ENCODE measurements at regions not wholly inside any gene's neighbourhood (a gene's known extent, or its start where the extent isn't known, plus 50 kb on each side); places are given as distances from the start of the nearest gene placed in this dataset.

GRCh38 chr6:48691420-48691819 lies 580.4 kb upstream of the PTCHD4 start:
- no peak for ATAC-seq
- TF ChIP-seq, protein P1, sequence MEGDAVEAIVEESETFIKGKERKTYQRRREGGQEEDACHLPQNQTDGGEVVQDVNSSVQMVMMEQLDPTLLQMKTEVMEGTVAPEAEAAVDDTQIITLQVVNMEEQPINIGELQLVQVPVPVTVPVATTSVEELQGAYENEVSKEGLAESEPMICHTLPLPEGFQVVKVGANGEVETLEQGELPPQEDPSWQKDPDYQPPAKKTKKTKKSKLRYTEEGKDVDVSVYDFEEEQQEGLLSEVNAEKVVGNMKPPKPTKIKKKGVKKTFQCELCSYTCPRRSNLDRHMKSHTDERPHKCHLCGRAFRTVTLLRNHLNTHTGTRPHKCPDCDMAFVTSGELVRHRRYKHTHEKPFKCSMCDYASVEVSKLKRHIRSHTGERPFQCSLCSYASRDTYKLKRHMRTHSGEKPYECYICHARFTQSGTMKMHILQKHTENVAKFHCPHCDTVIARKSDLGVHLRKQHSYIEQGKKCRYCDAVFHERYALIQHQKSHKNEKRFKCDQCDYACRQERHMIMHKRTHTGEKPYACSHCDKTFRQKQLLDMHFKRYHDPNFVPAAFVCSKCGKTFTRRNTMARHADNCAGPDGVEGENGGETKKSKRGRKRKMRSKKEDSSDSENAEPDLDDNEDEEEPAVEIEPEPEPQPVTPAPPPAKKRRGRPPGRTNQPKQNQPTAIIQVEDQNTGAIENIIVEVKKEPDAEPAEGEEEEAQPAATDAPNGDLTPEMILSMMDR (IDR thresholded peaks at IDR 0.05), result no peak
- intact Hi-C loops (cut with DNase I), result no loop called here

GRCh38 chr6:48689498-48689897 lies 578.5 kb upstream of the PTCHD4 start:
- ATAC-seq (no peak), DNase-seq (no peak)
- H3K9me3 ChIP-seq, result peaks cover 8% of the 10 kb centered on the region
- no peaks in the 10 kb centered on the region for H3K36me3 ChIP-seq
- no peak overlapping the region for H3K27ac ChIP-seq
- no peaks in the 10 kb centered on the region for H3K4me1 ChIP-seq
- TF ChIP-seq, protein P1 (IDR thresholded peaks at IDR 0.05), result no peak
- intact Hi-C loops (cut with DNase I), result no loop called here
- no peaks in the 10 kb centered on the region for H3K27me3 ChIP-seq
- no peak overlapping the region for H3K4me3 ChIP-seq

More at GRCh38 chr6:48691420-48691819, 580.4 kb upstream of the PTCHD4 start:
- no peaks in the 10 kb centered on the region for H3K27me3 ChIP-seq
- DNase-seq, result no peak
- H3K36me3 ChIP-seq, result no peaks in the 10 kb centered on the region
- peaks cover 8% of the 10 kb centered on the region for H3K9me3 ChIP-seq
- H3K4me1 ChIP-seq, result no peaks in the 10 kb centered on the region
- H3K27ac ChIP-seq, result no peak overlapping the region
- no peak overlapping the region for H3K4me3 ChIP-seq

DNA sequence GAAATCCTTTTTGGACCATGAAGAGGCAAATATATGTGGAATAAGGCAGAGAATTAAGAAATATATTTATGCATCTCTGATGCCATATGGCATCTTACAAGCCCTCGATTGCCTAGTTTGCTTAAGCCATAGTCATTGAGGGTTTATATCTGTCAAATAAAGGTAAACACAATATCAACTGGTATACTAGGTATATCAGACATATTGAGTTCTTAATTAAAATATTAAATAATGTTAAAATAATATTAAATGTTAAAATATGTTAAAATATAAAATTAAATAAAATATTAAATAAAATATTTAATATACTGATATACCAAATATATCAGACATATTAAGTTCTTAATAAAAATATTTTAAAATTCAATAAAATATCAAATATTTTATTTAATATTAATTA lies 567.4 kb upstream of the PTCHD4 start:
- Histone ChIP-seq H3K27me3 (no peaks in the 10 kb centered on the region), H3K4me3 (no peak overlapping the region), H3K36me3 (no peaks in the 10 kb centered on the region), H3K27ac (no peak overlapping the region), H3K9me3 (no peaks in the 10 kb centered on the region), H3K4me1 (no peaks in the 10 kb centered on the region)
- intact Hi-C loops (cut with DNase I), result no loop called here
- TF ChIP-seq, protein P1 (IDR thresholded peaks at IDR 0.05), result no peak
- ATAC-seq (no peak), DNase-seq (no peak)

GRCh38 chr6:48671505-48671904 lies 560.5 kb upstream of the PTCHD4 start:
- DNase-seq (no peak), ATAC-seq (no peak)
- Histone ChIP-seq H3K27me3 (no peaks in the 10 kb centered on the region), H3K9me3 (no peaks in the 10 kb centered on the region), H3K4me1 (no peaks in the 10 kb centered on the region), H3K4me3 (no peak overlapping the region), H3K27ac (no peak overlapping the region), H3K36me3 (no peaks in the 10 kb centered on the region)
- TF ChIP-seq, protein P1 (IDR thresholded peaks at IDR 0.05), result no peak
- intact Hi-C loops (cut with DNase I), result no loop called here

- TF ChIP-seq, protein P1 (IDR thresholded peaks at IDR 0.05), result no peak
- Histone ChIP-seq H3K27ac (no peak overlapping the region), H3K4me3 (no peak overlapping the region), H3K4me1 (no peaks in the 10 kb centered on the region), H3K9me3 (no peaks in the 10 kb centered on the region), H3K36me3 (no peaks in the 10 kb centered on the region), H3K27me3 (no peaks in the 10 kb centered on the region)
- DNase-seq (no peak), ATAC-seq (no peak)
- intact Hi-C loops (cut with DNase I), result no loop called here
These were observed 559.5 kb upstream of the PTCHD4 start for GRCh38 chr6:48670546-48670945.

- Histone ChIP-seq H3K27ac (no peak overlapping the region), H3K27me3 (no peaks in the 10 kb centered on the region), H3K9me3 (no peaks in the 10 kb centered on the region), H3K4me1 (no peaks in the 10 kb centered on the region), H3K36me3 (no peaks in the 10 kb centered on the region), H3K4me3 (no peak overlapping the region)
- no peak for ATAC-seq
- intact Hi-C loops (cut with DNase I), result no loop called here
- DNase-seq, result no peak
- TF ChIP-seq, protein P1 (IDR thresholded peaks at IDR 0.05), result no peak
These were observed 556.8 kb upstream of the PTCHD4 start for GRCh38 chr6:48667797-48668196.
